ENCODE measurements at regions not wholly inside any gene's neighbourhood (a gene's known extent, or its start where the extent isn't known, plus 50 kb on each side); places are given as distances from the start of the nearest gene placed in this dataset.

DNA sequence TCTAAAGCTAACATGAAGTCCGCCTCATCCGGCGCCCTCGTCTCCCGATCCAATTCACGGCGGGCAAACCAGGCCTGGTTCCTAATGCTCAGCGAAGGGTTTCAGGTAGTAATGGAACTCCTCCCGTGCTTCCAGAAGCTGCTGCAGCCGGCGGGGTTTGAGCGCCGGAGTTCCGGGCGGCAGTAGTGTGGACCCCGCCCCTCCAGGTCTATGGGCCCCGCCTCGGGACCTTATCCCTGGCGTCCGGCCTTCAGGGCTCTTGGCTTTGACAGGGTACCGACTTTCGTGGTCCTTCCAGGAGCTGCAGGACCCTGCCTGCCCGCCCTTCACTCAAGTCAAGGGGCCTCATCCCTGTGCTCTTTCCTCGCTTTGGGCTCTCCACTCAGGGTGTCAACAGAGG lies 304.1 kb downstream of the FAM72C start:
- 96% methylated on average over 5 of the region's 24 CpGs; no CpG with 5 or more reads in 1 of the 2 experiments for WGBS, 2 experiments (ENCODE audit: extremely low coverage in 1 of 2, insufficient coverage in 1 of 2, insufficient read length in 1 of 2, insufficient replicate concordance in 2 of 2, low coverage in 1 of 2, low lambda C conversion rate in 2 of 2, missing lambda C conversion rate in 1 of 2)
- Histone ChIP-seq H4K20me1 (replicated peaks in 1 of 2; ENCODE audit: control insufficient read depth in 1 of 2, insufficient read depth in 2 of 2, low read length in 2 of 2) (no peaks in the 10 kb centered on the region), H3K4me3 (ENCODE audit: extremely low read depth in 1 of 4, insufficient read depth in 2 of 4, low read depth in 3 of 4, low read length in 4 of 4) (no peak overlapping the region), H2BK5ac (ENCODE audit: low read depth, low read length) (no peak overlapping the region), H4K5ac (ENCODE audit: insufficient read length, low read depth, low read length) (no peak overlapping the region), H3K4me2 (ENCODE audit: insufficient read depth in 1 of 2, low read depth in 2 of 2, low read length in 2 of 2) (no peak overlapping the region), H3K23me2 (ENCODE audit: low read depth, low read length) (no peaks in the 10 kb centered on the region), H3K9ac (replicated peaks in 1 of 4; ENCODE audit: extremely low read depth in 1 of 4, low read depth in 3 of 4, low read length in 3 of 4) (no peak overlapping the region), H3K27me3 (replicated peaks in 1 of 4; ENCODE audit: control insufficient read depth in 3 of 4, extremely low read depth in 1 of 4, insufficient read depth in 3 of 4, low read length in 3 of 4) (no peaks in the 10 kb centered on the region), H3K27ac (ENCODE audit: low read depth, low read length) (no peak overlapping the region), H3K14ac (ENCODE audit: insufficient read length) (no peak overlapping the region), H3K36me3 (ENCODE audit: control insufficient read depth in 2 of 4, insufficient read depth in 4 of 4, low read length in 3 of 4) (no peaks in the 10 kb centered on the region), H2BK20ac (ENCODE audit: low read length) (no peak overlapping the region), H2BK120ac (replicated peaks; ENCODE audit: low read depth, low read length) (no peak overlapping the region), H2AFZ (ENCODE audit: low read length) (no peak overlapping the region), H3K79me2 (ENCODE audit: control insufficient read depth in 1 of 2, insufficient read depth in 2 of 2, low read length in 2 of 2) (no peaks in the 10 kb centered on the region), H2AK5ac (ENCODE audit: low read depth, low read length) (no peak overlapping the region), H4K8ac (ENCODE audit: extremely low read depth, insufficient read depth, low read length) (no peak overlapping the region), H2BK15ac (ENCODE audit: low read length) (no peak overlapping the region), H3K4ac (replicated peaks; ENCODE audit: insufficient read length, low read depth, low read length) (no peak overlapping the region), H3K18ac (ENCODE audit: extremely low read depth, low read length) (no peak overlapping the region), H4K91ac (replicated peaks; ENCODE audit: insufficient read length, low read length) (no peak overlapping the region), H3K23ac (ENCODE audit: insufficient read length) (no peak overlapping the region), H3K56ac (replicated peaks; ENCODE audit: insufficient read length, low read depth, low read length) (no peak overlapping the region), H2BK12ac (ENCODE audit: low read depth, low read length) (no peak overlapping the region), H3K79me1 (ENCODE audit: low read depth, low read length) (no peaks in the 10 kb centered on the region), H3K9me3 (ENCODE audit: insufficient read depth in 2 of 2, low read depth in 1 of 2, low read length in 1 of 2) (peaks cover 12 to 35% of the 10 kb centered on the region in 2 experiments; a peak in 3 of 4 replicates), H3K4me1 (replicated peaks in 1 of 4; ENCODE audit: control insufficient read depth in 3 of 4, insufficient read depth in 4 of 4, low read length in 3 of 4) (no peaks in the 10 kb centered on the region)
- no peak for FAIRE-seq
- DNase-seq (ENCODE audit: low read depth in 1 of 2, low spot score in 2 of 2): no peak
- TF ChIP-seq MAFK (IDR thresholded peaks at IDR 0.05; ENCODE audit: low read depth, low read length): no peak
- TF ChIP-seq CTBP2 (IDR thresholded peaks at IDR 0.05; ENCODE audit: borderline replicate concordance, insufficient read depth, insufficient read length, low read length): no peak
- ChIA-PET POLR2A (ENCODE audit: partially characterized antibody) (no interaction called here), CTCF (ENCODE audit: partially characterized antibody) (no interaction called here)
